ENCODE measurements at regions not wholly inside any gene's neighbourhood (a gene's known extent, or its start where the extent isn't known, plus 50 kb on each side); places are given as distances from the start of the nearest gene placed in this dataset.
"Not testable (repeated sequence)": the region's sequence is repeated elsewhere in the genome, so short reads cannot be mapped to it uniquely, and the experiment has no call there.

DNA sequence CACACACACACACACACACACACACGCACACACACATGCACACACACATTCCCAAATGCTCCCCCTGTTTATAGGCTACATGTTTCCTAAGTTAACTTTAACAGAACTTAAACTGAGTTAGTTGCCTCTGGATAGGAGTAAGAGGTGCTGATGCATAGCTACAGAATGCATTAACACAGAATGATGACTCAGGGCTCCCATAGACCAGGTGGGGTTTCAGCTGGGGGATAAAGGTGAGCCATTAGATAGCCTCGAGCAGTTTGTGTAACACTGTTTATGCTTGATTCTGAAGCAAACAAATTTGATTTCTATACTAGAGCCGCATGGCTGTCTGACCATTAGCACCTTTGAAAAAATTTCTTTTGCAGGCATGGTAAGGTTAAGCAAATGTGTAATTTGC is 741.0 kb downstream of the PLCL1 start:
- no peak overlapping the region for H3K27ac ChIP-seq (ENCODE audit: low read length)
- H3K36me3 ChIP-seq (ENCODE audit: control insufficient read depth, insufficient read depth, low read length) = no peaks in the 10 kb centered on the region
- H3K27me3 ChIP-seq (ENCODE audit: control insufficient read depth, insufficient read depth, low read length) = no peaks in the 10 kb centered on the region
- DNase-seq (ENCODE audit: low read depth, low spot score) = no peak
- no peaks in the 10 kb centered on the region for H3K9me3 ChIP-seq (ENCODE audit: control insufficient read depth, insufficient read depth, low read length)
- H3K4me1 ChIP-seq (ENCODE audit: control insufficient read depth, insufficient read depth, low read length) = no peaks in the 10 kb centered on the region
- no CpG with 5 or more reads among the region's 3 CpGs for WGBS (ENCODE audit: insufficient coverage, insufficient read length)
- H3K4me3 ChIP-seq (ENCODE audit: low read length) = no peak overlapping the region

- no peaks in the 10 kb centered on the region for H3K27me3 ChIP-seq (ENCODE audit: control insufficient read depth, insufficient read depth, low read length)
- H3K4me1 ChIP-seq (ENCODE audit: control insufficient read depth, insufficient read depth, low read length) = no peaks in the 10 kb centered on the region
- no peaks in the 10 kb centered on the region for H3K36me3 ChIP-seq (ENCODE audit: control insufficient read depth, insufficient read depth, low read length)
- H3K4me3 ChIP-seq (ENCODE audit: low read length) = no peak overlapping the region
- H3K9me3 ChIP-seq (ENCODE audit: control insufficient read depth, insufficient read depth, low read length) = no peaks in the 10 kb centered on the region
- WGBS (ENCODE audit: insufficient coverage, insufficient read length) = no CpG with 5 or more reads among the region's 1 CpG
- H3K27ac ChIP-seq (ENCODE audit: low read length) = no peak overlapping the region
- no peak for DNase-seq (ENCODE audit: low read depth, low spot score)
Measured at GRCh38 chr2:198544461-198544860, 740.1 kb downstream of the PLCL1 start.

GRCh38 chr2:198534756-198535155 is 730.4 kb downstream of the PLCL1 start:
- Histone ChIP-seq H3K27ac (ENCODE audit: low read length) (no peak overlapping the region), H3K4me1 (ENCODE audit: control insufficient read depth, insufficient read depth, low read length) (no peaks in the 10 kb centered on the region), H3K36me3 (ENCODE audit: control insufficient read depth, insufficient read depth, low read length) (no peaks in the 10 kb centered on the region), H3K9me3 (ENCODE audit: control insufficient read depth, insufficient read depth, low read length) (no peaks in the 10 kb centered on the region), H3K4me3 (ENCODE audit: low read length) (no peak overlapping the region), H3K27me3 (ENCODE audit: control insufficient read depth, insufficient read depth, low read length) (no peaks in the 10 kb centered on the region)
- WGBS (ENCODE audit: insufficient coverage, insufficient read length) = no CpG with 5 or more reads among the region's 3 CpGs
- no peak for DNase-seq (ENCODE audit: low read depth, low spot score)

DNA sequence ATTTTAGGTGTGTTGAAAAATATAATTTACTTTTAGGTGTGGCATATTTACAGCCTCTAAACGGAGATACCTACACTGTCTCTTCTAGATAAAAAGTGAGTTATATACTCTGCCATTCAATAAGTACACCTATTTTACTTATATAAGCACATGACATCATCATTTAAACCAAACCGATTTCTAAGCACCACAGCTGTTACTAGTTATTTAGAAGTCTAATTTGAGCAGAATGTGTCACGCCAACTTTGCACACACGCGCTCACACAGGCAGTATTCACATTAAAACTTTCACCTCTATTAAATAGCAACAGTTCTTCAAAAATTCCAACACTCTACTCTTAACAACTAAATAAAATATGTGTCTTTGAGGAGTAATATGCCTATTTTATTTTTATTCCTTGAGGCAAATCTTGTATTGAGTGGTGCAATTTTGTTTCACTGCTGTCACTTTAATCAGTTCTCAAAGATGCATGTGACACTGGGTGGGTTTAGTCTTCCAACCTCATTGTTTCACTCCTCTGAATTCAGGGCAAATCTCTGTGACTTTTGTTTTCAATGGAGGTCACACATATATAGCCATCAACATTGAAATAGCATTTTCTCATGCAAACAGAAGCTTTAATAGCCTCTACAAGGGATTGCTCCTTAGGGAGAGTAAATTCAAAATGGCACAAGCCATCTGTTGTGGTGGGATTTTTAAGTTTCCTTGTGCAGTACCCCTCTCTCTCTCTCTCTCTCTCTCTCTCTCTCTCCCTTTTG is 721.0 kb downstream of the PLCL1 start:
- DNase-seq (ENCODE audit: low read depth, low spot score) = no peak
- Histone ChIP-seq H3K4me3 (ENCODE audit: low read length) (no peak overlapping the region), H3K27ac (ENCODE audit: low read length) (no peak overlapping the region), H3K36me3 (ENCODE audit: control insufficient read depth, insufficient read depth, low read length) (no peaks in the 10 kb centered on the region), H3K9me3 (ENCODE audit: control insufficient read depth, insufficient read depth, low read length) (no peaks in the 10 kb centered on the region), H3K4me1 (ENCODE audit: control insufficient read depth, insufficient read depth, low read length) (no peaks in the 10 kb centered on the region), H3K27me3 (ENCODE audit: control insufficient read depth, insufficient read depth, low read length) (no peaks in the 10 kb centered on the region)
- WGBS (ENCODE audit: insufficient coverage, insufficient read length) = 100% methylated on average over 1 of the region's 5 CpGs

DNA sequence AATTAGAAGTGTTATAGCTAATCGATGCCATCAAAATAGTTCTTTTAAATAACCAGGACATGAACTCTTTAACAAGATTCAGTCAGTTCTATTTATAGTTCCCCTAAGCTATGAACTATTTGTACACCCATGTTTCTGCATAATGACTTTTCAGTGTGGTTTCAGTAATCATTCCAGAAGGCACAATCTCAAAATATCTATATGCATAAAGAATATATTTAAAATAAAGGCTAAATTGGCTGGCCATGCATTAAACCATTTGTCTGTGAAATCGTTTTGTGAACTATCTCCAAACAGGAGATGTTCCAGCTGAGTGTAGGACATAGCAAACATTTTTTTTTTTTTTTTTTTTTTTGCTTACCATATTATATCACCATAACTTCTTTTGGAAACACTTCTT is 719.3 kb downstream of the PLCL1 start:
- DNase-seq (ENCODE audit: low read depth, low spot score) = no peak
- Histone ChIP-seq H3K27me3 (ENCODE audit: control insufficient read depth, insufficient read depth, low read length) (no peaks in the 10 kb centered on the region), H3K4me3 (ENCODE audit: low read length) (no peak overlapping the region), H3K27ac (ENCODE audit: low read length) (no peak overlapping the region), H3K9me3 (ENCODE audit: control insufficient read depth, insufficient read depth, low read length) (no peaks in the 10 kb centered on the region), H3K36me3 (ENCODE audit: control insufficient read depth, insufficient read depth, low read length) (no peaks in the 10 kb centered on the region), H3K4me1 (ENCODE audit: control insufficient read depth, insufficient read depth, low read length) (no peaks in the 10 kb centered on the region)
- WGBS (ENCODE audit: insufficient coverage, insufficient read length) = no CpG with 5 or more reads among the region's 2 CpGs

DNA sequence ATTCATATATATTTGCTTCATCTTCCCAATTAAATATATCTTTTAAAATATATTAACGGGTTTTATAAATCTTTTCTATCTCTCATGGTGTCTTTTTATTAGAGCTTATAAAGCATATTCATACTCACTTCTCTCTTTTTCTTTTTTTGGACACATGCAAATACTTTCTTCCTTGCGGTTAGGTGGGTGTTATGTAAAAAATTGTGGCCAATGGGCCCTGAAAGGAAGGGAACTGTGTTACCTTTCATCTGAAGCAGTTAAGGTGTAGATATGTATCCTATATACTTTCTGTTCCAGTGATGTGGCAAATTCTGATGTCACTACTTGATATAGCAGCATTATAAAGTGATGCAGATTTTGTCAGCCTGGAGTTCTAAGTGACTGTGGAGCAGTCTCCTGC is 714.5 kb downstream of the PLCL1 start:
- H3K9me3 ChIP-seq (ENCODE audit: control insufficient read depth, insufficient read depth, low read length) = no peaks in the 10 kb centered on the region
- H3K4me1 ChIP-seq (ENCODE audit: control insufficient read depth, insufficient read depth, low read length) = no peaks in the 10 kb centered on the region
- no peak for DNase-seq (ENCODE audit: low read depth, low spot score)
- no peaks in the 10 kb centered on the region for H3K27me3 ChIP-seq (ENCODE audit: control insufficient read depth, insufficient read depth, low read length)
- no peak overlapping the region for H3K27ac ChIP-seq (ENCODE audit: low read length)
- no peaks in the 10 kb centered on the region for H3K36me3 ChIP-seq (ENCODE audit: control insufficient read depth, insufficient read depth, low read length)
- H3K4me3 ChIP-seq (ENCODE audit: low read length) = no peak overlapping the region
- no CpG with 5 or more reads among the region's 2 CpGs for WGBS (ENCODE audit: insufficient coverage, insufficient read length)

DNA sequence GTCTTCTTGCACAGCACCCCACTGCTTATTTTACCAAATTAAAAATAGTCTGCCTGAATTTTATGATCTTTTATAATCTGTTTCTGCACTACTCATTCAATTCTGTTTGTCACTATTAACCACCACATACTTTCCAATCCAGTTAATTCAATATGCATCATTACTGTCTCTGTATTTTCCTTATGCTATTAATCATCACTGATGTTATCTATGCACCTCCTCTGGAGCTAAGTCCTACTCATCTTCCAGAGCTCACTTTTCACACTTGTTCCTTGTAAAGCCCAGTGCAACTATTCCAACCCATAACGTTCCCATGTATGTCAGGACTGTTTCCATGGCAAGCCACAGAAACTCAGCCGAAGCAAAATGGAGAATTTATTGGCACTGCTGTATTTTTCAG is 713.6 kb downstream of the PLCL1 start:
- Histone ChIP-seq H3K4me1 (ENCODE audit: control insufficient read depth, insufficient read depth, low read length) (no peaks in the 10 kb centered on the region), H3K9me3 (ENCODE audit: control insufficient read depth, insufficient read depth, low read length) (no peaks in the 10 kb centered on the region), H3K27me3 (ENCODE audit: control insufficient read depth, insufficient read depth, low read length) (no peaks in the 10 kb centered on the region), H3K4me3 (ENCODE audit: low read length) (no peak overlapping the region), H3K27ac (ENCODE audit: low read length) (no peak overlapping the region), H3K36me3 (ENCODE audit: control insufficient read depth, insufficient read depth, low read length) (no peaks in the 10 kb centered on the region)
- no CpG with 5 or more reads among the region's 2 CpGs for WGBS (ENCODE audit: insufficient coverage, insufficient read length)
- no peak for DNase-seq (ENCODE audit: low read depth, low spot score)

- H3K4me1 ChIP-seq (ENCODE audit: control insufficient read depth, insufficient read depth, low read length); H3K4me3 ChIP-seq (ENCODE audit: low read length); H3K27me3 ChIP-seq (ENCODE audit: control insufficient read depth, insufficient read depth, low read length); DNase-seq (ENCODE audit: low read depth, low spot score); H3K9me3 ChIP-seq (ENCODE audit: control insufficient read depth, insufficient read depth, low read length); H3K27ac ChIP-seq (ENCODE audit: low read length); H3K36me3 ChIP-seq (ENCODE audit: control insufficient read depth, insufficient read depth, low read length): not testable (repeated sequence)
- WGBS (ENCODE audit: insufficient coverage, insufficient read length) = no CpG with 5 or more reads among the region's 1 CpG
Measured at GRCh38 chr2:198508610-198509009, 704.2 kb downstream of the PLCL1 start.

- Histone ChIP-seq H3K27me3 (ENCODE audit: control insufficient read depth, insufficient read depth, low read length) (no peaks in the 10 kb centered on the region), H3K9me3 (ENCODE audit: control insufficient read depth, insufficient read depth, low read length) (no peaks in the 10 kb centered on the region), H3K27ac (ENCODE audit: low read length) (no peak overlapping the region), H3K4me3 (ENCODE audit: low read length) (no peak overlapping the region), H3K4me1 (ENCODE audit: control insufficient read depth, insufficient read depth, low read length) (peaks cover 1% of the 10 kb centered on the region; the same call in 1 of the 2 replicates), H3K36me3 (ENCODE audit: control insufficient read depth, insufficient read depth, low read length) (no peaks in the 10 kb centered on the region)
- no peak for DNase-seq (ENCODE audit: low read depth, low spot score)
- WGBS (ENCODE audit: insufficient coverage, insufficient read length) = no CpG with 5 or more reads among the region's 6 CpGs
Measured at GRCh38 chr2:198499539-198499938, 695.1 kb downstream of the PLCL1 start.

DNA sequence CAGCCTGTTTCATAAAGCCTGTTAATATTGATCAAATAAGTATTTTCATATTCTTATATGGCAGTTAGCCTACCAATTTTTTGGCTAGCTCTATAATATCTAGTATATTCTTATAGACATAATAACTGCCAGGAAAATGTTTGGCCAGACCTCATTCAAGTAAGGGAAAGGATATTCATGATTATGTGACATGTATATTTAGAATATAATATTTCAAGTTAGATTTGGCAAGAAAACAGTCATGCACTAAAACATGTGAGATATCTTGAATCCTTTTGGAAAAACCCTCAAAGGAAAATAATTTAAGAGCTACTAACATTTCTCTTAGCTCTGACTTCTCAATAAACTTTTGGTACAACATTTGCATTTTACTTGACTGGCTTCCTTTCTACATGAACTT is 694.1 kb downstream of the PLCL1 start:
- H3K9me3 ChIP-seq (ENCODE audit: control insufficient read depth, insufficient read depth, low read length) = no peaks in the 10 kb centered on the region
- DNase-seq (ENCODE audit: low read depth, low spot score) = no peak
- H3K4me3 ChIP-seq (ENCODE audit: low read length) = no peak overlapping the region
- no peaks in the 10 kb centered on the region for H3K36me3 ChIP-seq (ENCODE audit: control insufficient read depth, insufficient read depth, low read length)
- H3K4me1 ChIP-seq (ENCODE audit: control insufficient read depth, insufficient read depth, low read length) = peaks cover 1% of the 10 kb centered on the region; the same call in 1 of the 2 replicates
- no peaks in the 10 kb centered on the region for H3K27me3 ChIP-seq (ENCODE audit: control insufficient read depth, insufficient read depth, low read length)
- H3K27ac ChIP-seq (ENCODE audit: low read length) = no peak overlapping the region

GRCh38 chr2:198498048-198498447 is 693.7 kb downstream of the PLCL1 start:
- DNase-seq (ENCODE audit: low read depth, low spot score) = no peak
- no peak overlapping the region for H3K27ac ChIP-seq (ENCODE audit: low read length)
- H3K9me3 ChIP-seq (ENCODE audit: control insufficient read depth, insufficient read depth, low read length) = no peaks in the 10 kb centered on the region
- H3K4me1 ChIP-seq (ENCODE audit: control insufficient read depth, insufficient read depth, low read length) = peaks cover 1% of the 10 kb centered on the region; the same call in 1 of the 2 replicates
- no peaks in the 10 kb centered on the region for H3K27me3 ChIP-seq (ENCODE audit: control insufficient read depth, insufficient read depth, low read length)
- H3K4me3 ChIP-seq (ENCODE audit: low read length) = no peak overlapping the region
- no peaks in the 10 kb centered on the region for H3K36me3 ChIP-seq (ENCODE audit: control insufficient read depth, insufficient read depth, low read length)

Data from iPS DF 6.9 (cell line).